ENCODE measurements at regions not wholly inside any gene's neighbourhood (a gene's known extent, or its start where the extent isn't known, plus 50 kb on each side); places are given as distances from the start of the nearest gene placed in this dataset.
"Not testable (repeated sequence)": the region's sequence is repeated elsewhere in the genome, so short reads cannot be mapped to it uniquely, and the experiment has no call there.

GRCh38 chr2:48081317-48081628, 175.0 kb upstream of the FBXO11 start:
- peaks cover 1% of the 10 kb centered on the region for H3K9me3 Mint-ChIP-seq (ENCODE audit: unreplicated experiment)
- H3K4me1 Mint-ChIP-seq (ENCODE audit: low read depth, unreplicated experiment) = no peaks in the 10 kb centered on the region
- H3K27me3 Mint-ChIP-seq (ENCODE audit: unreplicated experiment) = peaks cover 2% of the 10 kb centered on the region
- peaks cover 10% of the 10 kb centered on the region for H3K36me3 Mint-ChIP-seq (ENCODE audit: unreplicated experiment)
- no peak overlapping the region for H3K27ac Mint-ChIP-seq (ENCODE audit: unreplicated experiment)
- no peak overlapping the region for H3K4me3 Mint-ChIP-seq (ENCODE audit: unreplicated experiment)
- DNase-seq = no peak
- TF ChIP-seq, protein P1, sequence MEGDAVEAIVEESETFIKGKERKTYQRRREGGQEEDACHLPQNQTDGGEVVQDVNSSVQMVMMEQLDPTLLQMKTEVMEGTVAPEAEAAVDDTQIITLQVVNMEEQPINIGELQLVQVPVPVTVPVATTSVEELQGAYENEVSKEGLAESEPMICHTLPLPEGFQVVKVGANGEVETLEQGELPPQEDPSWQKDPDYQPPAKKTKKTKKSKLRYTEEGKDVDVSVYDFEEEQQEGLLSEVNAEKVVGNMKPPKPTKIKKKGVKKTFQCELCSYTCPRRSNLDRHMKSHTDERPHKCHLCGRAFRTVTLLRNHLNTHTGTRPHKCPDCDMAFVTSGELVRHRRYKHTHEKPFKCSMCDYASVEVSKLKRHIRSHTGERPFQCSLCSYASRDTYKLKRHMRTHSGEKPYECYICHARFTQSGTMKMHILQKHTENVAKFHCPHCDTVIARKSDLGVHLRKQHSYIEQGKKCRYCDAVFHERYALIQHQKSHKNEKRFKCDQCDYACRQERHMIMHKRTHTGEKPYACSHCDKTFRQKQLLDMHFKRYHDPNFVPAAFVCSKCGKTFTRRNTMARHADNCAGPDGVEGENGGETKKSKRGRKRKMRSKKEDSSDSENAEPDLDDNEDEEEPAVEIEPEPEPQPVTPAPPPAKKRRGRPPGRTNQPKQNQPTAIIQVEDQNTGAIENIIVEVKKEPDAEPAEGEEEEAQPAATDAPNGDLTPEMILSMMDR (IDR thresholded peaks at IDR 0.05; ENCODE audit: partially characterized antibody, unreplicated experiment) = no peak

DNA sequence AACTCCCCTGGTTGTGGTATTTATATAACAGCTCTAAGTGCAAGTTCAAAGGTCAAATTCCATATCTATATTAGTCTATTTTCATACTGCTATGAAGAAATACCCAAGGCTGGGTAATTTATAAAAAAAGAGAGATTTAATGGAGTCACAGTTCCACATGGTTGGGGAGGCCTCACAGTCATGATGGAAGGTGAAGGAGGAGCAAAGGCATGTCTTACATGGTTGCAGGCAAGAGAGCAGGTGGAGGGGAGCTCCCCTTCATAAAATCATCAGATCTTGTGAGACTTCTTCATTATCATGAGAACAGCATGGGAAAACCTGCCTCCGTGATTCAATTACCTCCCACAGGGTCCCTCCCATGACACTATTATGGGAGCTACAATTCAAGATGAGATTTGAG, 179.6 kb upstream of the FBXO11 start:
- TF ChIP-seq, protein P1 (IDR thresholded peaks at IDR 0.05; ENCODE audit: partially characterized antibody, unreplicated experiment) = no peak
- H3K36me3 Mint-ChIP-seq (ENCODE audit: unreplicated experiment) = peaks cover 19% of the 10 kb centered on the region
- peaks cover 1% of the 10 kb centered on the region for H3K9me3 Mint-ChIP-seq (ENCODE audit: unreplicated experiment)

DNA sequence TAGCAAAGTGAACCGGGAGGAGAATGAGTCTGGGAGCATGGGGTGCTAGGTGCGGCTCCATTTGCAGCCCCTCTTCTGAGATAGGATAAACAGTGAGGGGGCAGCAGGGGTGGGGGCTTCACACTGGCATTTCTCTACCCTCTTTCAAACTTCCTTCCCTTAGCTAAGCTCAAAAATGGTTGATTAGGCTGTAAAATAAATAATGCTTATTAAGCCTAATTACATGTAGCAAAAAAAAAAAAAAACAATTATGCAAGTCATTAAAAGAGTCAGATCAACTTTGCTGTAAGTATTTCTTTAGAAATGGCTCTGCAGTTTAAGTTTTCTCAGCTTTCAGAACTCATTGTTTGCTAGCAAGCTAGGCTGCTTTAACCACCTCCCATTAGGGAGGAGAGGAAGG, 182.7 kb upstream of the FBXO11 start:
- Mint-ChIP-seq H3K4me1 (ENCODE audit: low read depth, unreplicated experiment) (no peaks in the 10 kb centered on the region), H3K36me3 (ENCODE audit: unreplicated experiment) (peaks cover 33% of the 10 kb centered on the region), H3K4me3 (ENCODE audit: unreplicated experiment) (no peak overlapping the region), H3K9me3 (ENCODE audit: unreplicated experiment) (peaks cover 7% of the 10 kb centered on the region), H3K27me3 (ENCODE audit: unreplicated experiment) (peaks cover 2% of the 10 kb centered on the region), H3K27ac (ENCODE audit: unreplicated experiment) (no peak overlapping the region)
- DNase-seq = no peak
- TF ChIP-seq, protein P1 (IDR thresholded peaks at IDR 0.05; ENCODE audit: partially characterized antibody, unreplicated experiment) = no peak

More for the DNA sequence above, 179.6 kb upstream of the FBXO11 start:
- no peak overlapping the region for H3K4me3 Mint-ChIP-seq (ENCODE audit: unreplicated experiment)
- no peak for DNase-seq
- no peak overlapping the region for H3K27ac Mint-ChIP-seq (ENCODE audit: unreplicated experiment)
- no peaks in the 10 kb centered on the region for H3K4me1 Mint-ChIP-seq (ENCODE audit: low read depth, unreplicated experiment)
- H3K27me3 Mint-ChIP-seq (ENCODE audit: unreplicated experiment) = peaks cover 4% of the 10 kb centered on the region

GRCh38 chr2:48089644-48090043, 183.3 kb upstream of the FBXO11 start:
- H3K4me1 Mint-ChIP-seq (ENCODE audit: low read depth, unreplicated experiment) = no peaks in the 10 kb centered on the region
- H3K9me3 Mint-ChIP-seq (ENCODE audit: unreplicated experiment) = peaks cover 7% of the 10 kb centered on the region
- peaks cover 37% of the 10 kb centered on the region for H3K36me3 Mint-ChIP-seq (ENCODE audit: unreplicated experiment)
- H3K4me3 Mint-ChIP-seq (ENCODE audit: unreplicated experiment) = no peak overlapping the region
- no peak overlapping the region for H3K27ac Mint-ChIP-seq (ENCODE audit: unreplicated experiment)
- TF ChIP-seq, protein P1 (IDR thresholded peaks at IDR 0.05; ENCODE audit: partially characterized antibody, unreplicated experiment) = no peak
- no peak for DNase-seq
- peaks cover 2% of the 10 kb centered on the region for H3K27me3 Mint-ChIP-seq (ENCODE audit: unreplicated experiment)

DNA sequence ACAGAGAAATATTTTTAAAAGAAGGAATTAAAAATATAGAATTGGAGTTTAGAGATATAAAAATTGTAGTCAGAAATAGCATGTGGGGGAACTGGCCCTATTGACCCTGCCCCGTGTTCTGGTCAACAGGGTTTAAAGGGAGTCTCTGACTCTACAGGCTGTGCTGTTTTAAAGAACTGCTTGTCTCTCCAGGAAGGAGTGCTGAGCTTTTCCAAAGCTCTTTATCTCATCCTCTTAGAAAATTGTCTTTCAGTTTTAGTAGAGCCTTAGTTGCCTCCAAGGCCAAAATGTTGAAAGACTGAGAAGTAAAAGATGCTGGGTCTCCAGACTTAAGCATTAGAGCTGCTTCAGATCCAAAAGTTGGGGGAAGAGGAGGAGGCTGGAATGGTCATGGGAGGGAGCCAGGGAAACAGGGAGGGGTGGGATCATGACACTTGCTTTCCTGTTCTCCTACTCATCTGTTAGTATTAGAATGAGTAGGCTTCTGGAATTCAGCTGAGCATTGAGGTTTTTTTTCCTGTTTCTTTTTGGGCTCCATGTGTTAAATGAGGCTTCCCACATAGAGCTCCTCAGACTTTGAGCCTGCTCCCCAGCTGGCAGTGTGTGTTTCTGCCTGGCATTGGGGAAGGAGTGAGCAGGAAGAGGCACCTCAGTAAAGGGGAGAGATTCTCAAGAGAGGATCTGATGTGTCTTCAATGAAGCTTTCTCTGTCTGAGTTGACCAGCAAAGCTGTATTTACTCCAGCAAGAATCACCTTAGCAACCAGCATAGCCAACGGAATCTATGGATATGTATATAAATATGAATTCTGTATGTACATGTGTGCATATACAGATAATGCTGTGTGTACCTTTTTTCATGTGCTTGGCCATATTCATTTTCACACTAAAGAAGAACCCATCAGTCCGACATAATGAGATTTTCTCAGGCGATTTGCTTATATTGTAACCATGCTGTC, 186.8 kb upstream of the FBXO11 start:
- H3K36me3 Mint-ChIP-seq (ENCODE audit: unreplicated experiment) = peaks cover 33% of the 10 kb centered on the region
- peaks cover 2% of the 10 kb centered on the region for H3K27me3 Mint-ChIP-seq (ENCODE audit: unreplicated experiment)
- H3K4me3 Mint-ChIP-seq (ENCODE audit: unreplicated experiment) = no peak overlapping the region
- H3K9me3 Mint-ChIP-seq (ENCODE audit: unreplicated experiment) = peaks cover 6% of the 10 kb centered on the region
- no peaks in the 10 kb centered on the region for H3K4me1 Mint-ChIP-seq (ENCODE audit: low read depth, unreplicated experiment)
- TF ChIP-seq, protein P1 (IDR thresholded peaks at IDR 0.05; ENCODE audit: partially characterized antibody, unreplicated experiment) = no peak
- no peak overlapping the region for H3K27ac Mint-ChIP-seq (ENCODE audit: unreplicated experiment)
- no peak for DNase-seq

- peaks cover 28% of the 10 kb centered on the region for H3K36me3 Mint-ChIP-seq (ENCODE audit: unreplicated experiment)
- not testable (repeated sequence) for H3K4me1 Mint-ChIP-seq (ENCODE audit: low read depth, unreplicated experiment); H3K9me3 Mint-ChIP-seq (ENCODE audit: unreplicated experiment); H3K27ac Mint-ChIP-seq (ENCODE audit: unreplicated experiment); DNase-seq; H3K4me3 Mint-ChIP-seq (ENCODE audit: unreplicated experiment); H3K27me3 Mint-ChIP-seq (ENCODE audit: unreplicated experiment)
These were observed 190.5 kb upstream of the FBXO11 start for GRCh38 chr2:48096765-48097164.
